Bronchial epithelial cell (primary cell): ENCODE measurements at regions not wholly inside any gene's neighbourhood (a gene's known extent, or its start where the extent isn't known, plus 50 kb on each side); places are given as distances from the start of the nearest gene placed in this dataset.
A peak's percentile ranks its signal among the peaks of the same experiment; 100 is the strongest.

ENCODE experiments used
- DNase-seq: peaks from one replicate; pipeline ENCODE4 v3.0.0-alpha.2; 2010; ENCODE audit warnings: low read depth
- FAIRE-seq: peaks from 2 replicates; lab custom pipeline; 2011; peaks lifted over from hg19 to GRCh38; lab: Jason Lieb, UNC
- H3K27me3 ChIP-seq: 2 replicates; pipeline ENCODE4 v1.5.1; 2011; ENCODE audit warnings: low read length; ENCODE audit not compliant: control insufficient read depth, insufficient read depth
- H3K36me3 ChIP-seq: 2 replicates; pipeline ENCODE4 v1.5.1; 2011; ENCODE audit warnings: low read length; ENCODE audit not compliant: control insufficient read depth, insufficient read depth
- H3K4me3 ChIP-seq: 2 replicates; pipeline ENCODE4 v1.5.1; 2011; ENCODE audit warnings: mild to moderate bottlenecking, low read depth, low read length, control low read depth
- CTCF ChIP-seq: IDR thresholded peaks from 2 replicates; pipeline ENCODE4 v1.5.1; 2011; ENCODE audit warnings: mild to moderate bottlenecking, moderate library complexity, low read length, control low read depth, inconsistent platforms; ENCODE audit not compliant: insufficient read depth, severe bottlenecking

DNA sequence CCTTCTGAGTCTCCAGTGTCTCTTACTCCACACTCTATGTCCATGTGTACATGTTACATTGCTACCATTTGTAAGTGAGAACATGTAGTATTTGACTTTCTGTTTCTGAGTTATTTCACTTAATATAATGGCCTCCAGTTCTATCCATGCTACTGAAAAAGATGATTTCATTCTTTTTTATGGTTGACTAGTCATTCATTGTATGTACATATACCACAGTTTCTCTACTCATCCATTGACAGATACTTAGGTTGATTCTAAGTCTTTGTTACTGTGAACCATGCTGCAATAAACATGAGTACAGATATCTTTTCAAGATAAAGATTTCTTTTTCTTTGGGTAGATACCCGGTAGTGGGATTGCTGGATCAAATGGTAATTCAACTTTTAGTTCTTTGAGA is 107.1 kb upstream of the CHD1 start:
- Histone ChIP-seq H3K36me3 (no peaks in the 10 kb centered on the region), H3K27me3 (no peaks in the 10 kb centered on the region), H3K4me3 (no peak overlapping the region)
- TF ChIP-seq CTCF: no peak
- FAIRE-seq (no peak), DNase-seq (no peak)

GRCh38 chr5:99034336-99034735 is 105.5 kb upstream of the CHD1 start:
- FAIRE-seq: no peak
- TF ChIP-seq CTCF: no peak

DNA sequence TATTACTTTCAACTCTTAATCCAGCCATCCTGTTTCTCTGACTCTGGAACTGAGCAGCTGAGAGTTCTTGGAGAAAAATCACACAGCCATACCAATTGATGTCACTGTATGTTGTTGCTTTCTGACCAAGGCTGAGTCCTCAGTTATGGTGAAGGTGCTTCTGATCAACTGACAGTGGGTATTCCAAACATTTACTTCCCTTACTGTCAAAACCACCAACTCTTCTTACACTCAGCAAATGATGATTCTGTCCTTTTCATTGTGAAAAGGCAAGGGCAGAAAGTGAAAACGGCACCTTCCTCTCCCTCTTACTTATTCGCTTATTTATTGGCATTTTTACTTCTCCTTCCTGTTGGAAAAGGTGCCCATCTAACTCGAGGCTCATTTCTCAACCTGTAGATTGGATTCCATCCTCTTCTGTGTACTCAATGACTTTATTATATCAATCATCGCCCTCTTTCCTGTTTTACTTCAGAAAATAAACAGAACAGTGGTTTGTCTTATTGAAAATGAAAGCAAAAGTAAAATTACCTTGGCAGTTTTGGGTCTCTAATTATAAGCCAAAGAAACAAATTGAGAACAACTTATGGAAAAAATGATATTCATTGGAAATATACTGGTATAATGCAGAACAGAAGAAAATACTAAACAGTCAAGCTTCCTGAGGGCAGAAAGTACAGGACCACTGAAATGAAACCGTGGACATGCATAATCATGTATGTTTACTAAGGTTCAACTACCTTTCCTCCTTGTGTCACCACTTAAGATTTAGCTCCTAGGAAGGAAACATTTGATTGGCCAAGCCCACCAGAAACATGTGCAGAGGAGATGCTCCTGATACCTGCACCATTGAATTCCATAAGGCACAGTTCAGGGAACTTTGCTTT is 104.5 kb upstream of the CHD1 start:
- Histone ChIP-seq H3K36me3 (no peaks in the 10 kb centered on the region), H3K27me3 (no peaks in the 10 kb centered on the region), H3K4me3 (peak overlapping the region; percentile 12)
- no peak for TF ChIP-seq CTCF
- FAIRE-seq (no peak), DNase-seq (peak; percentile 46)

More at GRCh38 chr5:99034336-99034735, 105.5 kb upstream of the CHD1 start:
- H3K4me3 ChIP-seq: no peak overlapping the region
- no peaks in the 10 kb centered on the region for H3K27me3 ChIP-seq
- no peak for DNase-seq
- no peaks in the 10 kb centered on the region for H3K36me3 ChIP-seq

DNA sequence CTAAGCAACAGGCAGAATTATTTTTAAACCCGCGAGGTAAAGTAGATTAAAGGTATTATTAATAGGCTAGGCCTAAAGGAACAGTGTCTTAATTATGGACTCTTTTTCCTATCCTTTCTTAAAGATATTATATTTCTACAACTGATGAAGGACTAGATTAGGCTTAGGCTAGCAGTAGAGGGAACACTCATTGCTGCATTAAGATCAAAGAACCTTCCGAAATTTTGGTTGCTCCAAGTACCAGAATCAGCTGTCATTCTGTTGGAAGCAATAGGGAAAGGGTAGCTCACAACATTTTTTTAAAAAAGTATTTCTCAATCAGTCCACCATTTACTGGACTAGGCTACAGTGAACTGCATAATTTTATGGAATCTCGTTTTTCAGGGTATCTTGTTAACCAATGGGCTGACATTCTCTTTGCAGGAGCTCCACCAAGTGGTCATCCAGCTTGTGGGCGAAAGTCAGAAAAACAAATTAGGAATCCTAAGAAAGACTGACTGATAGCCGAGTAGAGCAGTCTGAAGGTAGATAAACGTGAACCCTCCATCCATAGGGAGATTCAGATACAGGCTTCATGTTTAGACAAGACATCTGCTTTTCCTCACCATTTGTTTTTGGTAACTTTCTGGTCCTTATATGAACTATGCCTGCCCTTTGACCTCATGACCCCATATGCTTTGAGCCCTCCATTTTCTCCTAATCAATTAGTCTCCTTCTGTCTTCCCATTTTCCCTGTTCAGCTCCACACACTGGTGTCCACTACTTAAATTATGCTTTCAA is 103.6 kb upstream of the CHD1 start:
- DNase-seq (peak; percentile 71), FAIRE-seq (no peak)
- peak; percentile 61 for TF ChIP-seq CTCF
- no peaks in the 10 kb centered on the region for H3K36me3 ChIP-seq
- H3K27me3 ChIP-seq: no peaks in the 10 kb centered on the region
- H3K4me3 ChIP-seq: no peak overlapping the region

DNA sequence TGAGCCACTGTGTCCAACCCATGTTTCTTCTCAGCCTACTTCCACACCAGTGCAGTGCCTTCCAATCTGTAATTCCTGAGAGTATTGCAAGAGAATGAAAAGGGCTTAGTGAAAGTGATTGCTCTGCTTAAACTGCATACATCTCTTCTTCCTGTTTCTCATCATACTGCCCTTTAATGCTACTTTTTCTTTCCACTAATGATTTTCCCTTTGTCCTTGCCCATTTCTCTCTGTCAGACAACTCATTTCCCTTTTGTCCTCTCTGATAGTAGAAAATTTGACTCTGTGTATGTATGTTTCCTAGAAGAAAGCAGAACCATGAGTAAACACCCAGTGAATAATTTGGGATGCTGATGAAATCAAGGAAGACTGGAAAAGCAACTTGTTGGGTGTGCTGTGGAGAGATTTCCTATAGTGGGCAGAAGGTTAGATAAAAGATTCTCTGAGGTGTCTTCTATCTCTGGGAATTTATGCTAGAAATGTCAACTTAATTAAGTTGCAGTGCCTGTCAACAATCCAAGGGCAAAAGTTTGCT is 102.2 kb upstream of the CHD1 start:
- no peak for FAIRE-seq
- TF ChIP-seq CTCF: no peak
- no peaks in the 10 kb centered on the region for H3K27me3 ChIP-seq
- no peak overlapping the region for H3K4me3 ChIP-seq
- DNase-seq: peak; percentile 61
- H3K36me3 ChIP-seq: no peaks in the 10 kb centered on the region
